ENCODE measurements at regions not wholly inside any gene's neighbourhood (a gene's known extent, or its start where the extent isn't known, plus 50 kb on each side); places are given as distances from the start of the nearest gene placed in this dataset.

DNA sequence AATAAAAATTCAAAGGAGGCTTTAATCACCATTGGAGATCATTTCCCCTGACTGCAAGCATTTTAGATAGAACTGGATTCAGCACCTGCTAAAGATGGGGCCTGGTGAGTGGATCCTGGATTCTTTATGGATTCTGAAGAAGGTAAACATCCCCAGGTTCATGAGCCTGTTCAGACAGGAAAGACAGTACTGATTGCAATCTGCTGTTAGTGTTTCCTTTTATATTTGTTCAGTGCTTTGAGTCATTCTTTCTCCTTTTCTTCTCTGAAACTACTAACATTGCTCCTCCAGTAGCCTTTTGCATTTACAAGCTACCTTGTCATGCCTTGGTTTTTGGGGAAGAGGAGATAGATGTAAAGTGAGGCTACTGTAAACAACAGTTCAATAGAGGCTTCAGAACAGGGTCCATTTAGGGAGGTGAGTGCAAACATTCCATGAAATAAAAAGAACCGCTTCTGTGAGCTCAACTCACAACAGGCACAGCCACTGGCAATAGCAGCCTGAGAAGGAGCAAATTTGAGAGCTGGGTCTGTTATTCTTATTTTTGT is 66.4 kb upstream of the PRL start:
- no TSS peak for BruUV-seq (replicated peaks)
- TF ChIP-seq, protein P1, sequence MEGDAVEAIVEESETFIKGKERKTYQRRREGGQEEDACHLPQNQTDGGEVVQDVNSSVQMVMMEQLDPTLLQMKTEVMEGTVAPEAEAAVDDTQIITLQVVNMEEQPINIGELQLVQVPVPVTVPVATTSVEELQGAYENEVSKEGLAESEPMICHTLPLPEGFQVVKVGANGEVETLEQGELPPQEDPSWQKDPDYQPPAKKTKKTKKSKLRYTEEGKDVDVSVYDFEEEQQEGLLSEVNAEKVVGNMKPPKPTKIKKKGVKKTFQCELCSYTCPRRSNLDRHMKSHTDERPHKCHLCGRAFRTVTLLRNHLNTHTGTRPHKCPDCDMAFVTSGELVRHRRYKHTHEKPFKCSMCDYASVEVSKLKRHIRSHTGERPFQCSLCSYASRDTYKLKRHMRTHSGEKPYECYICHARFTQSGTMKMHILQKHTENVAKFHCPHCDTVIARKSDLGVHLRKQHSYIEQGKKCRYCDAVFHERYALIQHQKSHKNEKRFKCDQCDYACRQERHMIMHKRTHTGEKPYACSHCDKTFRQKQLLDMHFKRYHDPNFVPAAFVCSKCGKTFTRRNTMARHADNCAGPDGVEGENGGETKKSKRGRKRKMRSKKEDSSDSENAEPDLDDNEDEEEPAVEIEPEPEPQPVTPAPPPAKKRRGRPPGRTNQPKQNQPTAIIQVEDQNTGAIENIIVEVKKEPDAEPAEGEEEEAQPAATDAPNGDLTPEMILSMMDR (IDR thresholded peaks at IDR 0.05; ENCODE audit: unreplicated experiment) = no peak
- Mint-ChIP-seq H3K36me3 (ENCODE audit: insufficient read depth, unreplicated experiment) (no peaks in the 10 kb centered on the region), H3K27ac (ENCODE audit: unreplicated experiment) (peak overlapping the region; percentile 83), H3K4me3 (ENCODE audit: low read depth, unreplicated experiment) (peak overlapping the region; percentile 49), H3K4me1 (ENCODE audit: low read depth, unreplicated experiment) (peaks cover 26% of the 10 kb centered on the region), H3K9me3 (ENCODE audit: low read depth, unreplicated experiment) (peaks cover 5% of the 10 kb centered on the region), H3K27me3 (ENCODE audit: unreplicated experiment) (no peaks in the 10 kb centered on the region)
- DNase-seq = no peak
- CTCF ChIA-PET = interaction anchor here (0.7 to 1.6 kb wide), 4 partner anchors 28 to 465 kb away, joined by 3 to 7 read pairs (median 4); no protein-coding TSS in a partner anchor
- intact Hi-C loops (cut with micrococcal nuclease; ENCODE audit: unreplicated experiment) = loop anchor here (10.0 kb wide), 2 partner anchors 408 to 462 kb away; no protein-coding TSS in a partner anchor

DNA sequence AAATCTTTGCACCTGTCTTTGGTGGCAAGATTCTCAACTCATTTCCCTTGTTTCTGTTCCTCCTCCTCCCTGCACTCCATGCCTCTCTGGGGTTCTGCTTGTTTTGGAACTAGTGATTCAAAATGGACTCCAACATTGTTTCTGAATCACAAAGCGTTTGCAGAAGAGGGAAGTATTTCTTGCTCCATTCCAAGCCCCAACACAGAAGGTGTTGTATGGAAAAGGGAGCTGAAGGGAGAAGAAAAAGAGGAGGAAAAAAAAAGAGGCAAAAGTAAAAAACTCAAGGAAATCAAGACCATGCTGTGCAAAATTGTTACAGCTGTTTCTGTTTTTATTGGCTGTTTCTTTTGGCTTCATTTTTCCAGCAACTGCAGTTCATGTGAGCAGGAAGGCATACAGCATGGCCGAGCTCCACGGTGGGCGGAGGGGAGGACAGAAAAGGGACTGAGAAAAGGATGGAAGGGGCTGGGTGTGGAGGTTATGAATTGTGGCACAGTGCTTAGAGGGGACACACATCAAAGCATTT is 66.9 kb upstream of the PRL start:
- BruUV-seq (replicated peaks) = no TSS peak

DNA sequence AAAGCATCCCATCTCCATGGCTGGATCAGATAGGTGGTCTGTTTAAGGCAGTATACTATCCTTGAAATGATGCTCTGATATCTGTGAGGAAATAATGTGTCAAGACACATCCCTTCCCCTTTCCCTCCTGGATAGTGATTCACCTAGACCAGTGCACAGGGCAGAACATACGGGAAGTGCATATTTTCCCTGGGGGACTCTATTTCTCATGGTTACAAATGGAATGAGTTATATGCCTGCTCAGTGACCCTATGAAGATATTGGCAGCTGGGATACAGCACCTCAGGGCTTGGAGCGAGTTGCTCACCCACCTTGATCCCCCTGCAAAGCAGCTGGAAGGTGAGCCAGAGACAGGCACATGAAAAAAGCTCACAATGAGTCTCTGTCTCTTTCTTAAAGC is 67.5 kb upstream of the PRL start:
- intact Hi-C loops (cut with micrococcal nuclease; ENCODE audit: unreplicated experiment) = loop anchor here (10.0 kb wide), 2 partner anchors 410 to 460 kb away; no protein-coding TSS in a partner anchor
- H3K27me3 Mint-ChIP-seq (ENCODE audit: unreplicated experiment) = no peaks in the 10 kb centered on the region
- TF ChIP-seq, protein P1 (IDR thresholded peaks at IDR 0.05; ENCODE audit: unreplicated experiment) = no peak
- H3K4me1 Mint-ChIP-seq (ENCODE audit: low read depth, unreplicated experiment) = peaks cover 26% of the 10 kb centered on the region
- CTCF ChIA-PET = interaction anchor here (1.0 kb wide), 1 partner anchor 29 kb away, joined by 6 read pairs; no protein-coding TSS in a partner anchor
- BruUV-seq (replicated peaks) = no TSS peak
- H3K27ac Mint-ChIP-seq (ENCODE audit: unreplicated experiment) = no peak overlapping the region
- H3K36me3 Mint-ChIP-seq (ENCODE audit: insufficient read depth, unreplicated experiment) = no peaks in the 10 kb centered on the region
- H3K4me3 Mint-ChIP-seq (ENCODE audit: low read depth, unreplicated experiment) = no peak overlapping the region
- peaks cover 4% of the 10 kb centered on the region for H3K9me3 Mint-ChIP-seq (ENCODE audit: low read depth, unreplicated experiment)
- DNase-seq = no peak

More for the DNA sequence above, 66.9 kb upstream of the PRL start:
- Mint-ChIP-seq H3K9me3 (ENCODE audit: low read depth, unreplicated experiment) (peaks cover 5% of the 10 kb centered on the region), H3K4me1 (ENCODE audit: low read depth, unreplicated experiment) (peaks cover 26% of the 10 kb centered on the region), H3K4me3 (ENCODE audit: low read depth, unreplicated experiment) (no peak overlapping the region), H3K27ac (ENCODE audit: unreplicated experiment) (peak overlapping the region; percentile 83), H3K36me3 (ENCODE audit: insufficient read depth, unreplicated experiment) (no peaks in the 10 kb centered on the region), H3K27me3 (ENCODE audit: unreplicated experiment) (no peaks in the 10 kb centered on the region)
- CTCF ChIA-PET = interaction anchor here (1.0 to 1.6 kb wide), 2 partner anchors 29 to 464 kb away, joined by 3 to 6 read pairs; no protein-coding TSS in a partner anchor
- TF ChIP-seq, protein P1 (IDR thresholded peaks at IDR 0.05; ENCODE audit: unreplicated experiment) = no peak
- intact Hi-C loops (cut with micrococcal nuclease; ENCODE audit: unreplicated experiment) = loop anchor here (10.0 kb wide), 2 partner anchors 409 to 461 kb away; no protein-coding TSS in a partner anchor
- no peak for DNase-seq

DNA sequence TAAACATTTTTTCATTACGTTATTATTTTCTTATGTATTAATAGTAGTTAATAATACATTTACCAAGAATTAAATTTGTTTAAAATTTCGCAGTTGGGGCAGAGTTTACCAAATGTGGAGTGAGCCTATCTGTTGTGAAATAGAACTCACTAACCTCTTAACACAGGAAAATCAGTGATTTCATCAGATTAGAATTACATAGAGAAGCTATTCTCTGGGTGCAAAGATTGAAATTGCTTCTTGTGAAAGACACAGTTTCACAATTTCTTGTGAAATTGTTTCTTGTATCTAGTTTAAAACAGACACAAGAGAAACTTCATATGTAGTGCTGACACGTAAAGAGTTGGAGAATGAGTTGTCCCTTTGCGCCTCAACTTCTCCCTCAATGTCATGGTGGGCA is 69.4 kb upstream of the PRL start:
- peaks cover 26% of the 10 kb centered on the region for H3K4me1 Mint-ChIP-seq (ENCODE audit: low read depth, unreplicated experiment)
- intact Hi-C loops (cut with micrococcal nuclease; ENCODE audit: unreplicated experiment) = loop anchor here (10.0 kb wide), 2 partner anchors 411 to 459 kb away; no protein-coding TSS in a partner anchor
- H3K27me3 Mint-ChIP-seq (ENCODE audit: unreplicated experiment) = no peaks in the 10 kb centered on the region
- no peaks in the 10 kb centered on the region for H3K36me3 Mint-ChIP-seq (ENCODE audit: insufficient read depth, unreplicated experiment)
- no peak overlapping the region for H3K4me3 Mint-ChIP-seq (ENCODE audit: low read depth, unreplicated experiment)
- CTCF ChIA-PET = no interaction called here
- TF ChIP-seq, protein P1 (IDR thresholded peaks at IDR 0.05; ENCODE audit: unreplicated experiment) = no peak
- peaks cover 6% of the 10 kb centered on the region for H3K9me3 Mint-ChIP-seq (ENCODE audit: low read depth, unreplicated experiment)
- H3K27ac Mint-ChIP-seq (ENCODE audit: unreplicated experiment) = no peak overlapping the region
- BruUV-seq (replicated peaks) = no TSS peak
- no peak for DNase-seq

Measured in Calu3 (cell line).